Testis (tissue), 2 donors: ENCODE measurements at regions not wholly inside any gene's neighbourhood (a gene's known extent, or its start where the extent isn't known, plus 50 kb on each side); places are given as distances from the start of the nearest gene placed in this dataset.

Experiments
- CTCF ChIP-seq, 3 experiments: fragments of 450-650 bp in 2 of 3; fragments of 200-600 bp in 1 of 3; sonication (generic) in 1 of 3; IDR thresholded peaks; one replicate each; pipeline ENCODE4 v1.5.1; 2016 to 2019; ENCODE audit warnings: antibody characterized with exemption in 3 of 3, mild to moderate bottlenecking in 2 of 3, moderate library complexity in 1 of 3
- POLR2A ChIP-seq: fragments of 450-650 bp; IDR thresholded peaks from one replicate; pipeline ENCODE4 v1.6.1; 2017; ENCODE audit warnings: antibody characterized with exemption, mild to moderate bottlenecking, moderate library complexity

DNA sequence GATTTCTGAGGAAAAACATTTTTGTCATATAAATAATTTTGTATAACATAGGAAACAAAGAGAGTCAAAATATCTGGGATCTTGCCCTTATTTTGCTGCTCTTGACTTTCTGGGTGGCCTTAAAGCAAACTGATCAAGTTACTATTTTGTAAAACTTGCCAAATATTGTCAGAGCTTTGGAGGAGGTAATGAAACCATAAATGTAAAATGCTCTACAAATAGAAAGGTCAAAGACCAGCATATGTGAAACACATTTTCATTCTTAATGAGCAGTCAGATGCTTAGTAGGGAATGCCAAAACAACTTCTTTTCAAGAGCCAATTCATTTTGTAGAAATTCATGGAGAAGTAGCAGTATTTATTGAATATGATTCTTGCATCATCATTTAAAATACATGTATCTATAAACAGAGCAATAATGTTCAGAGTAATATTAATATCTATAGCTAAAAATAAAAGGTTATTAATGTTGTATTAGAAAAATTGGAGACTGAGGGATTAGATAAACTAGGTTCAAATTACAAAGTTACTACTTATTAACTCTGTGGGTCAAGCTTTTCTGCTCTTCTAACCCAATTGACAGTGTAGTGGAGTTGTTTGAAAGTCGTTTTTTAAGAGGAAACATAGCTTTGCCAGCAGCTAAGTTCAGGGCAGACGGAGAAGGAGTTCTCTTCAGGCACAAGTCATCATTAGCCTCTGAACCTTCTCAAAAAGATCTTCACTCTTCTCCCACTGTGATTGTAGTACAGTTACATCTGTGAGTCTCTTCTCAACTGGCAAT is 2053.1 kb downstream of the EFNA5 start:
- TF ChIP-seq CTCF (IDR thresholded peaks at IDR 0.05), result no peak
- no peak for TF ChIP-seq POLR2A
